Neural cell (in vitro differentiated cells): ENCODE measurements at regions not wholly inside any gene's neighbourhood (a gene's known extent, or its start where the extent isn't known, plus 50 kb on each side); places are given as distances from the start of the nearest gene placed in this dataset.

ENCODE experiments used
- POLR2AphosphoS5 ChIP-seq: IDR thresholded peaks from 2 replicates; pipeline ENCODE4 v1.6.1; 2012
- TAF1 ChIP-seq: IDR thresholded peaks from 2 replicates; pipeline ENCODE4 v1.6.1; 2012; ENCODE audit warnings: low read depth
- TF ChIP-seq, protein P1 (sequence below): fragments of 450-650 bp; IDR thresholded peaks from 2 replicates; pipeline ENCODE4 v1.5.1; 2014; ENCODE audit warnings: antibody characterized with exemption, mild to moderate bottlenecking, moderate library complexity; ENCODE audit not compliant: poor library complexity, severe bottlenecking

DNA sequence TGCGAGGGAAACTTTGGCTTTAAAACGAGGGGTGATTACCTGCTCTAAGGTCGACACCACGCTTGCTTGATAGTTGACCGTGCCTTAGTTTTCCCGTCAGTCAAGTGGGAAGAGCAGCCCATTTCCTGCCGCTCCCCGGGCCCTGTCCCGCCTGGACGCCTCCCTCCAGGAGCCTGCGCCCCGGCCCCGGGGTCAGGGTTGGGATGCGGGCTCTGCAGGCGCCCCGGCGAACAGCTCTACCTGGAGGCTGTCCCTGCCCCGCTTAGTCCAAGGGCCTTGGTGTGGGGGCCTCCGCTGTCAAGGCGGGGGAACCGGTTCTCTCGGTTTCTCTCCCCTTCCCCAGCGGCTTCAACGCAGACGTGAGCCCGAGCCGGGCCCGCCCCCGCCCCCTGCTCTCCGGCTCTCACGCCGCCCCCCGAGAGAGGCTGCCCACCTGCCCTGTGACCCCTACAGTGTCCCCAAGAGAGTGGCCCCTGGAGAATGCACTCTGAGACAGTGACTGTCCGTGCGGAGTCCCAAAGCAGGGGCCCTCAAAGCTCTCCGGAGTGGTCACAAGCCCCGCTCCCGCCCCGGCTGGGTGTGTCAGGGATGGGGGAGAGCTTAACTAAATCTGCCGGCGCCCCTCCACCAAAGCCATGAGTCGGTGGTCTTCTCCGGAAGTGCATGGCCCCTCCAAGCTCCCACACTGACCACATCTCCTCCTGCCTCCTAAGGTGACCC is 117.4 kb upstream of the SMURF2 start:
- TF ChIP-seq, protein P1, sequence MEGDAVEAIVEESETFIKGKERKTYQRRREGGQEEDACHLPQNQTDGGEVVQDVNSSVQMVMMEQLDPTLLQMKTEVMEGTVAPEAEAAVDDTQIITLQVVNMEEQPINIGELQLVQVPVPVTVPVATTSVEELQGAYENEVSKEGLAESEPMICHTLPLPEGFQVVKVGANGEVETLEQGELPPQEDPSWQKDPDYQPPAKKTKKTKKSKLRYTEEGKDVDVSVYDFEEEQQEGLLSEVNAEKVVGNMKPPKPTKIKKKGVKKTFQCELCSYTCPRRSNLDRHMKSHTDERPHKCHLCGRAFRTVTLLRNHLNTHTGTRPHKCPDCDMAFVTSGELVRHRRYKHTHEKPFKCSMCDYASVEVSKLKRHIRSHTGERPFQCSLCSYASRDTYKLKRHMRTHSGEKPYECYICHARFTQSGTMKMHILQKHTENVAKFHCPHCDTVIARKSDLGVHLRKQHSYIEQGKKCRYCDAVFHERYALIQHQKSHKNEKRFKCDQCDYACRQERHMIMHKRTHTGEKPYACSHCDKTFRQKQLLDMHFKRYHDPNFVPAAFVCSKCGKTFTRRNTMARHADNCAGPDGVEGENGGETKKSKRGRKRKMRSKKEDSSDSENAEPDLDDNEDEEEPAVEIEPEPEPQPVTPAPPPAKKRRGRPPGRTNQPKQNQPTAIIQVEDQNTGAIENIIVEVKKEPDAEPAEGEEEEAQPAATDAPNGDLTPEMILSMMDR = no peak
- TF ChIP-seq TAF1 (no peak), POLR2AphosphoS5 (no peak)
